ENCODE measurements at regions not wholly inside any gene's neighbourhood (a gene's known extent, or its start where the extent isn't known, plus 50 kb on each side); places are given as distances from the start of the nearest gene placed in this dataset.

DNA sequence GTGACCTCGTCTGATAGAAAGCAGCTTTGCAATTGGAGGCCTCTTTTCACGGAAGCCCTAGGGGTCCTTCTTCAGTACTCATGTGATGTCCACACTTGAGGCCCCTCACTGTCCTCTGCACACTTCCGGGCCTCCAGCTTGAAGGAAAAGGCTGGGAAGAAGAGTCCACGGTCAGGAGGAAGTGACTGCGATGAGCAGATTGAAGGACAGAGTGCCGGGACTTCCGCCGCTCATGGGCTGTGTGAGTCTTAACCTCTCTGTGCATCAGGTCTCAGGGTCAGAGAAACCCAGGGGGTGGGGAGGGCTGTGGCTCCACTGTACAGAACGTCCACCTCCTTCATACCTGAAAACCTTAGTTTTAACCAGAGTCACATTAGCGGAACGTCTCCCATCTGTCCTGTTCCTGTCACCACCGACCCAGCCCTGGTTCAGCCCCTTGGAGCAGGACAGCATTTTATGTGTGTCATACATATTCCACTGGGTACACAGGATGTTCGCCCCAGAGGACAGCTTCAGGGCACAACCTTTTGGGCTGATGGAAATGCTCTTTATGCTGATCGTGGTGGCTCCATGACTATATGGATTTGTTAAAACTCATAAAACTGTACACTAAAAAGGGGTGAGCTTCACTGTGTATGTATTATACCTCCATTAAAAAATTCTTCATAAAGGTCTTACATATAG is 51.0 kb upstream of the SORCS2 start:
- TF ChIP-seq, protein P1, sequence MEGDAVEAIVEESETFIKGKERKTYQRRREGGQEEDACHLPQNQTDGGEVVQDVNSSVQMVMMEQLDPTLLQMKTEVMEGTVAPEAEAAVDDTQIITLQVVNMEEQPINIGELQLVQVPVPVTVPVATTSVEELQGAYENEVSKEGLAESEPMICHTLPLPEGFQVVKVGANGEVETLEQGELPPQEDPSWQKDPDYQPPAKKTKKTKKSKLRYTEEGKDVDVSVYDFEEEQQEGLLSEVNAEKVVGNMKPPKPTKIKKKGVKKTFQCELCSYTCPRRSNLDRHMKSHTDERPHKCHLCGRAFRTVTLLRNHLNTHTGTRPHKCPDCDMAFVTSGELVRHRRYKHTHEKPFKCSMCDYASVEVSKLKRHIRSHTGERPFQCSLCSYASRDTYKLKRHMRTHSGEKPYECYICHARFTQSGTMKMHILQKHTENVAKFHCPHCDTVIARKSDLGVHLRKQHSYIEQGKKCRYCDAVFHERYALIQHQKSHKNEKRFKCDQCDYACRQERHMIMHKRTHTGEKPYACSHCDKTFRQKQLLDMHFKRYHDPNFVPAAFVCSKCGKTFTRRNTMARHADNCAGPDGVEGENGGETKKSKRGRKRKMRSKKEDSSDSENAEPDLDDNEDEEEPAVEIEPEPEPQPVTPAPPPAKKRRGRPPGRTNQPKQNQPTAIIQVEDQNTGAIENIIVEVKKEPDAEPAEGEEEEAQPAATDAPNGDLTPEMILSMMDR (conservative IDR thresholded peaks at IDR 0.05; ENCODE audit: low read depth, low read length), result no peak
- TF ChIP-seq EZH2 (IDR thresholded peaks at IDR 0.05; ENCODE audit: low read length, unreplicated experiment), result no peak
- no peak for TF ChIP-seq EZH2phosphoT487 (IDR thresholded peaks at IDR 0.05; ENCODE audit: borderline replicate concordance, low read length)

Data from PC-3 (cell line).